Ishikawa (cell line): ENCODE measurements at regions not wholly inside any gene's neighbourhood (a gene's known extent, or its start where the extent isn't known, plus 50 kb on each side); places are given as distances from the start of the nearest gene placed in this dataset.

Experiments
- CEBPB ChIP-seq: IDR thresholded peaks from 2 replicates; pipeline ENCODE4 v1.6.1; 2012
- RAD21 ChIP-seq: IDR thresholded peaks from 2 replicates; pipeline ENCODE4 v1.6.1; 2012; ENCODE audit warnings: low read depth
- TAF1 ChIP-seq: IDR thresholded peaks from 2 replicates; pipeline ENCODE4 v1.6.1; 2012; ENCODE audit warnings: low read depth, mild to moderate bottlenecking

DNA sequence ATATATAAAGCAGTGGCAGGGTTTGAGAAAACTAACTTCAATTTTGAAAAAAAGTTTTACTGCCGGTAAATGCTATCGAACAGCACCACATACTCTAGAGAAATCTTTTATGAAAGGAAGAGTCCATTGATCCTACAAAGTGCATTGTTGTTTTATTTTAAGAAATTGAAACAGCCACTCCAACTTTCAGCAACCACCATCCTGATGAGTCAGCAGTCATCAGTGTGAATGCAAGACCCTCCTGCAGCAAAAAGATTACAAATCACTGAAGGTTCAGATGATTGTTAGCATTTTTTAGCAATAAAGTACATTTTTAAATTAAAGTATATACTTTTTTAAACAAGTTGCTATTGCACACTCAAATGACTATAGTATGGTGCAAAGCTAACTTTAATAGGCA lies 1017.7 kb upstream of the CRIM1 start:
- TF ChIP-seq RAD21 (no peak), TAF1 (no peak), CEBPB (no peak)
